A549 (cell line): ENCODE measurements at regions not wholly inside any gene's neighbourhood (a gene's known extent, or its start where the extent isn't known, plus 50 kb on each side); places are given as distances from the start of the nearest gene placed in this dataset.

ENCODE experiments used
- NFE2L2 ChIP-seq: fragments of 150-350 bp; conservative IDR thresholded peaks from 2 replicates; pipeline ENCODE4 v1.6.1; 2014; ENCODE audit warnings: low read length
- RAD21 ChIP-seq, 2 experiments: fragments of >200 bp in 1 of 2; sonication (Bioruptor Twin) in 1 of 2; formaldehyde crosslinking in 1 of 2; IDR thresholded peaks in 1 of 2; conservative IDR thresholded peaks in 1 of 2; 2 replicates in 1 of 2; 3 replicates in 1 of 2; pipeline ENCODE4 v1.6.1; 2012 to 2018; ENCODE audit warnings: inconsistent platforms in 1 of 2
- SMC3 ChIP-seq: fragments of >200 bp; sonication (Bioruptor Twin); formaldehyde crosslinking; IDR thresholded peaks from 3 replicates; pipeline ENCODE4 v1.6.1; 2018; ENCODE audit warnings: inconsistent platforms

DNA sequence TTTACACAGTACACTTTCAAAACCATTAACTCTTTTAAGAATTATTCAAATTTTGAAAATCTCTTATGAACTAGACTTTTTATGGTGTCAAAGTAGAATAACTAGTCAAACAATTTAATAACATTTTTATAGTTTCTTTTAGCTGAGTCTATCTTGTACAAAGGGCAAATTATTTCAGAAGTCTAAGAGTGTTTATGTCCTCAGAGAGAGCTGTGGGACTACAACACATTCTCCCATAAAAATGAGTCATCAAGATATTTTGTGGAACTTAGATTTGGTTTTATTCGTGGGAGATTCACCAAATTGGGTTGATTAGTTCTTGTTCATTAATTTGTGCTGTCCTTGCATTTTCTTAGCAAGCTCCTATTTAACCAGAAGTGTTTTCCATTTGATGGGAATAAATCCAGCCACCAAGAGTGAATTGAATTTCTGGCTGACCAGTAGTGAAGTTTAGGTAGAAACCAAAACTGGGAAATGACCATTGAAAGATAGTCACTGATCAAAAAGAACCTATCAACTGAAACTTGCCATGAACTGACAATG is 291.0 kb downstream of the DLEU7 start:
- TF ChIP-seq NFE2L2 (no peak), SMC3 (no peak), RAD21 (conservative IDR thresholded peaks at IDR 0.05 in 1 of 2, IDR thresholded peaks at IDR 0.05 in 1 of 2) (no peak)
